Skeletal muscle tissue (tissue), 3 donors: ENCODE measurements at regions not wholly inside any gene's neighbourhood (a gene's known extent, or its start where the extent isn't known, plus 50 kb on each side); places are given as distances from the start of the nearest gene placed in this dataset.

Experiments used
- H3K27ac ChIP-seq: one replicate; pipeline ENCODE4 v1.7.0; 2013; ENCODE audit warnings: mild to moderate bottlenecking, low read depth, low read length, inconsistent platforms
- H3K27me3 ChIP-seq, 3 donors: one replicate each; pipeline ENCODE4 v1.7.0; 2013; ENCODE audit warnings: low read length in 3 of 3; ENCODE audit not compliant: control insufficient read depth in 3 of 3, insufficient read depth in 3 of 3
- H3K36me3 ChIP-seq, 3 donors: one replicate each; pipeline ENCODE4 v1.7.0; 2013; ENCODE audit warnings: low read length in 3 of 3; ENCODE audit not compliant: control insufficient read depth in 3 of 3, insufficient read depth in 3 of 3
- H3K4me1 ChIP-seq, 3 donors: one replicate each; pipeline ENCODE4 v1.7.0; 2013; ENCODE audit warnings: low read length in 3 of 3, mild to moderate bottlenecking in 3 of 3; ENCODE audit not compliant: control insufficient read depth in 3 of 3, insufficient read depth in 3 of 3
- H3K4me3 ChIP-seq, 3 donors: one replicate each; pipeline ENCODE4 v1.7.0; 2013; ENCODE audit warnings: low read length in 3 of 3
- H3K9ac ChIP-seq, 3 donors: one replicate each; pipeline ENCODE4 v1.7.0; 2013; ENCODE audit warnings: low read length in 3 of 3, mild to moderate bottlenecking in 3 of 3, moderate library complexity in 2 of 3, low read depth in 1 of 3
- H3K9me3 ChIP-seq, 3 donors: one replicate each; pipeline ENCODE4 v1.7.0; 2013; ENCODE audit warnings: low read length in 3 of 3; ENCODE audit not compliant: control insufficient read depth in 3 of 3
- donor health status: Osteomylitis.

GRCh38 chr2:16398486-16399043 is 267.1 kb downstream of the CYRIA start:
- peaks cover 0 to 7% (median 4%) of the 10 kb centered on the region in 3 donors for H3K4me1 ChIP-seq
- no peak overlapping the region for H3K9ac ChIP-seq
- no peaks in the 10 kb centered on the region for H3K9me3 ChIP-seq
- no peak overlapping the region for H3K4me3 ChIP-seq
- no peaks in the 10 kb centered on the region for H3K27me3 ChIP-seq
- no peaks in the 10 kb centered on the region for H3K36me3 ChIP-seq
- H3K27ac ChIP-seq = no peak overlapping the region

GRCh38 chr2:16397681-16398475 is 267.8 kb downstream of the CYRIA start:
- H3K36me3 ChIP-seq = no peaks in the 10 kb centered on the region
- H3K27ac ChIP-seq = no peak overlapping the region
- no peaks in the 10 kb centered on the region for H3K27me3 ChIP-seq
- H3K9ac ChIP-seq = no peak overlapping the region
- H3K9me3 ChIP-seq = no peaks in the 10 kb centered on the region
- H3K4me3 ChIP-seq = no peak overlapping the region
- H3K4me1 ChIP-seq = peaks cover 0 to 8% (median 4%) of the 10 kb centered on the region in 3 donors

GRCh38 chr2:16396986-16397385 is 268.6 kb downstream of the CYRIA start:
- Histone ChIP-seq H3K4me1 (peaks cover 0 to 12% (median 4%) of the 10 kb centered on the region in 3 donors), H3K9ac (no peak overlapping the region), H3K9me3 (no peaks in the 10 kb centered on the region)

GRCh38 chr2:16396171-16396570 is 269.5 kb downstream of the CYRIA start:
- Histone ChIP-seq H3K27ac (no peak overlapping the region), H3K4me1 (peaks cover 0 to 12% (median 4%) of the 10 kb centered on the region in 3 donors), H3K27me3 (no peaks in the 10 kb centered on the region), H3K9me3 (no peaks in the 10 kb centered on the region), H3K4me3 (no peak overlapping the region), H3K36me3 (no peaks in the 10 kb centered on the region), H3K9ac (no peak overlapping the region)

More at GRCh38 chr2:16396986-16397385, 268.6 kb downstream of the CYRIA start:
- no peaks in the 10 kb centered on the region for H3K36me3 ChIP-seq
- H3K27ac ChIP-seq = no peak overlapping the region
- no peak overlapping the region for H3K4me3 ChIP-seq
- no peaks in the 10 kb centered on the region for H3K27me3 ChIP-seq

- no peak overlapping the region for H3K4me3 ChIP-seq
- no peak overlapping the region for H3K27ac ChIP-seq
- H3K9ac ChIP-seq = no peak overlapping the region
- no peaks in the 10 kb centered on the region for H3K27me3 ChIP-seq
- H3K4me1 ChIP-seq = peaks cover 0 to 12% (median 4%) of the 10 kb centered on the region in 3 donors
- no peaks in the 10 kb centered on the region for H3K9me3 ChIP-seq
- H3K36me3 ChIP-seq = no peaks in the 10 kb centered on the region
These were observed 270.0 kb downstream of the CYRIA start for GRCh38 chr2:16395601-16396000.

GRCh38 chr2:16394986-16395550 is 270.6 kb downstream of the CYRIA start:
- Histone ChIP-seq H3K27me3 (no peaks in the 10 kb centered on the region), H3K4me1 (peaks cover 0 to 12% (median 4%) of the 10 kb centered on the region in 3 donors), H3K4me3 (no peak overlapping the region), H3K9ac (no peak overlapping the region), H3K27ac (no peak overlapping the region), H3K9me3 (no peaks in the 10 kb centered on the region), H3K36me3 (no peaks in the 10 kb centered on the region)

GRCh38 chr2:16394072-16394985 is 271.3 kb downstream of the CYRIA start:
- H3K9ac ChIP-seq = no peak overlapping the region
- H3K4me3 ChIP-seq = no peak overlapping the region
- no peaks in the 10 kb centered on the region for H3K9me3 ChIP-seq
- H3K36me3 ChIP-seq = no peaks in the 10 kb centered on the region
- H3K4me1 ChIP-seq = peaks cover 0 to 12% (median 4%) of the 10 kb centered on the region in 3 donors
- H3K27ac ChIP-seq = no peak overlapping the region
- H3K27me3 ChIP-seq = no peaks in the 10 kb centered on the region

- H3K4me1 ChIP-seq = peaks cover 0 to 12% (median 4%) of the 10 kb centered on the region in 3 donors
- no peak overlapping the region for H3K4me3 ChIP-seq
- no peak overlapping the region for H3K27ac ChIP-seq
- no peak overlapping the region for H3K9ac ChIP-seq
- H3K9me3 ChIP-seq = no peaks in the 10 kb centered on the region
- no peaks in the 10 kb centered on the region for H3K36me3 ChIP-seq
- no peaks in the 10 kb centered on the region for H3K27me3 ChIP-seq
These were observed 272.0 kb downstream of the CYRIA start for GRCh38 chr2:16393500-16394071.

- H3K4me1 ChIP-seq = peaks cover 0 to 12% (median 4%) of the 10 kb centered on the region in 3 donors
- no peaks in the 10 kb centered on the region for H3K9me3 ChIP-seq
- H3K36me3 ChIP-seq = no peaks in the 10 kb centered on the region
- H3K27ac ChIP-seq = no peak overlapping the region
- H3K9ac ChIP-seq = no peak overlapping the region
- H3K27me3 ChIP-seq = no peaks in the 10 kb centered on the region
- no peak overlapping the region for H3K4me3 ChIP-seq
These were observed 272.8 kb downstream of the CYRIA start for GRCh38 chr2:16392647-16393499.
